Transverse colon (tissue), 4 donors: ENCODE measurements at regions not wholly inside any gene's neighbourhood (a gene's known extent, or its start where the extent isn't known, plus 50 kb on each side); places are given as distances from the start of the nearest gene placed in this dataset.

Experiments
- DNase-seq: peaks from one replicate; pipeline ENCODE4 v3.0.0-alpha.2; 2019
- H3K27ac ChIP-seq, 4 donors: fragments of 200-600 bp; sonication (generic); 2 replicates each; pipeline ENCODE4 v1.5.1; 2016 to 2018; ENCODE audit warnings: inconsistent platforms in 4 of 4
- H3K27me3 ChIP-seq: fragments of 200-600 bp; sonication (generic); 2 replicates; pipeline ENCODE4 v1.5.1; 2017; ENCODE audit warnings: inconsistent platforms
- H3K36me3 ChIP-seq, 4 donors: fragments of 200-600 bp; sonication (generic); 2 replicates each; pipeline ENCODE4 v1.5.1; 2017 to 2019; ENCODE audit warnings: inconsistent platforms in 4 of 4
- H3K4me1 ChIP-seq, 4 donors: fragments of 200-600 bp; sonication (generic); 2 replicates each; pipeline ENCODE4 v1.5.1; 2017 to 2020; ENCODE audit warnings: inconsistent platforms in 4 of 4
- H3K4me3 ChIP-seq, 4 donors: fragments of 200-600 bp; sonication (generic); 1 replicate in 1 of 4; 2 replicates in 3 of 4; pipeline versions ENCODE4 v1.5.1 to v1.6.1; 2017 to 2019; ENCODE audit warnings: inconsistent platforms in 4 of 4
- H3K9me3 ChIP-seq, 2 donors: fragments of 200-600 bp; sonication (generic); 2 replicates each; pipeline ENCODE4 v1.5.1; 2017 to 2019; ENCODE audit warnings: inconsistent platforms in 2 of 2
- CTCF ChIP-seq, 5 experiments: fragments of 200-600 bp in 3 of 5; fragments of 450-650 bp in 2 of 5; sonication (generic) in 3 of 5; IDR thresholded peaks; 1 replicate in 2 of 5; 2 replicates in 3 of 5; pipeline ENCODE4 v1.5.1; 2016 to 2017; ENCODE audit warnings: antibody characterized with exemption in 5 of 5, inconsistent platforms in 3 of 5, mild to moderate bottlenecking in 2 of 5, moderate library complexity in 1 of 5
- EP300 ChIP-seq: sonication (generic); formaldehyde crosslinking; IDR thresholded peaks from one replicate; pipeline ENCODE4 v1.6.1; 2017; ENCODE audit warnings: antibody characterized with exemption, low read depth
- POLR2A ChIP-seq: fragments of 450-650 bp; IDR thresholded peaks from one replicate; pipeline ENCODE4 v1.6.1; 2016; ENCODE audit warnings: antibody characterized with exemption, mild to moderate bottlenecking, moderate library complexity
- POLR2AphosphoS5 ChIP-seq, 3 donors: sonication (generic); formaldehyde crosslinking; IDR thresholded peaks; one replicate each; pipeline ENCODE4 v1.6.1; 2016; ENCODE audit warnings: antibody characterized with exemption in 3 of 3
- WGBS, 2 donors: methylation state at CpG; one replicate each; pipeline ENCODE4 v1.1.5; 2018; ENCODE audit warnings: low coverage in 1 of 2; 5-methylcytosine and 5-hydroxymethylcytosine counted together
- in situ Hi-C, 4 donors: fragments of 200-750 bp; cut with MboI; loops; one replicate each; pipeline versions ENCODE4 v1.15.0 to v1.15.1; 2017; ENCODE audit warnings: low sequenced_read_pairs in 3 of 4, low pct_ligation_motif_present in 1 of 4, low pct_unique_long_range_greater_than_20kb in 1 of 4
- intact Hi-C: fragments of 100-400 bp; cut with DNase I; formaldehyde crosslinking; loops from one replicate; pipeline ENCODE4 v1.15.1; 2023; ENCODE audit warnings: low total_unique reads

GRCh38 chr7:110587294-110587693 is 503.6 kb upstream of the LRRN3 start:
- H3K36me3 ChIP-seq: no peaks in the 10 kb centered on the region
- in situ Hi-C loops (no loop called here), intact Hi-C loops (no loop called here)
- TF ChIP-seq CTCF (IDR thresholded peaks at IDR 0.05): no peak
- no peak for TF ChIP-seq EP300
- TF ChIP-seq POLR2AphosphoS5 (IDR thresholded peaks at IDR 0.05): no peak
- no peak for TF ChIP-seq POLR2A
- no peak for DNase-seq
- H3K27ac ChIP-seq: no peak overlapping the region
- no peaks in the 10 kb centered on the region for H3K9me3 ChIP-seq
- H3K4me1 ChIP-seq: no peaks in the 10 kb centered on the region
- H3K4me3 ChIP-seq: no peak overlapping the region
- no peaks in the 10 kb centered on the region for H3K27me3 ChIP-seq

DNA sequence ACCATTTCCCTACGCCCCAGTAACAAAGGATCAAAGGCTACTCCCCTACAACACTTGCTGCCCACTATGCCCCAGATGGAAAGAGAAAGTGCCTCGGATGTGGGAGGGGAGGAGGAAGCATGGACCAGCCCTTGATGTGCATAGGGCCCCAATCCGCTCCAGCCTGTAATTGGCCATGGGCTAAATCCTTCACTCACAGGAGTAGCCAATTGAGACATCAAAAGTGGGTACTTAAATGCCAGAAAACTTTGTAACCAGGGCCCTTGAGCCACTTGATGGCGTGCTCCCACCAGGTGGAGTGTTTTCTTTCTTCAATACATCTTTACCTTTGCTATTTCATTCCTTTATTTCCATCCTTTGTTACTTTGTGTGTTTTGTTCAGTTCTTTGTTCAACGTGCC is 500.5 kb upstream of the LRRN3 start:
- DNase-seq: no peak
- H3K36me3 ChIP-seq: no peaks in the 10 kb centered on the region
- WGBS, 2 donors: 86 to 95% methylated on average over 4 to 5 of the region's 5 CpGs
- intact Hi-C loops (no loop called here), in situ Hi-C loops (no loop called here)
- TF ChIP-seq POLR2AphosphoS5 (IDR thresholded peaks at IDR 0.05): no peak
- TF ChIP-seq CTCF (IDR thresholded peaks at IDR 0.05): no peak
- TF ChIP-seq POLR2A: no peak
- no peak for TF ChIP-seq EP300
- no peaks in the 10 kb centered on the region for H3K4me1 ChIP-seq
- no peak overlapping the region for H3K27ac ChIP-seq
- no peaks in the 10 kb centered on the region for H3K27me3 ChIP-seq
- H3K4me3 ChIP-seq: no peak overlapping the region
- H3K9me3 ChIP-seq: no peaks in the 10 kb centered on the region

DNA sequence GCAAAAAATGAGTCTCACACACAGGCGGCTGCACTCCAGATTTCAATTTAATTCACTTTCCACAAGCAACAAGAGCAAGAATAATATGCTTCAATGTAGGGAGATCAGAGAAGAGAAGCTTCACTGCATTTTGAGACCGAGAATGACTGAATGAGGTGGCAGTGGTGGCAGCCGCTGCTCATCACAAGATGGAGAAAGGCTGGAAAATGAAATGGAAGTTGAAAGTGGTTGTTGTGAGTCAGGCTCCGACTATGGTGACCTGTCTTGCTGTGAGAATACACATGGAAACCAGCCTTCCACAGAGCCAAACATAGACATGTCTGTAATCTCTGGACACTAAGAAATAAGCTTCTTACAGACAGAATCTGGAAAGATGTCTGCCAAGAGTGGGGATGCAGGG is 499.6 kb upstream of the LRRN3 start:
- no peak overlapping the region for H3K27ac ChIP-seq
- H3K4me3 ChIP-seq: no peak overlapping the region
- intact Hi-C loops: no loop called here
- H3K36me3 ChIP-seq: no peaks in the 10 kb centered on the region
- in situ Hi-C loops: no loop called here
- no peak for DNase-seq
- H3K9me3 ChIP-seq: no peaks in the 10 kb centered on the region
- 50 to 71% methylated on average over 1 to 4 of the region's 4 CpGs for WGBS, 2 donors
- TF ChIP-seq CTCF (IDR thresholded peaks at IDR 0.05) (no peak), POLR2A (no peak), EP300 (no peak), POLR2AphosphoS5 (IDR thresholded peaks at IDR 0.05) (no peak)
- no peaks in the 10 kb centered on the region for H3K4me1 ChIP-seq
- H3K27me3 ChIP-seq: no peaks in the 10 kb centered on the region

DNA sequence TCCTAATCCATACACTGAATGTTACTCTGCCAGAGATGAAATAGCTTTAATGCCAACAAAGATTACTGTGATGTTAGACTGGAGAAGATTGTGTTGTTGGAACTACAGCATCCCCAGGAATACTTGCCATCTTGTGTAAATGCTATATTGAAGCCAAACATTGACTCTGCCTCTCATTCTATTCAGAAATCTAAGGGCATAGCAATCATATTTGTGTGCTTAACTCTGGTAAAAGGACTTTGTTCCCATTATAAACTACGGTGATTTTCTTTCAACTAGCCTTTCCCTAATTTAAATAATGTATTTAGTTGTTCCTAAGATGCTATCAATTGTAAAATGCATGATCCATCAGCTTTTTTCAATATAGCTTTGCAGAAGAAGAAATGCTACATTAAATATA is 498.4 kb upstream of the LRRN3 start:
- H3K9me3 ChIP-seq: no peaks in the 10 kb centered on the region
- no peaks in the 10 kb centered on the region for H3K27me3 ChIP-seq
- no peaks in the 10 kb centered on the region for H3K36me3 ChIP-seq
- H3K4me1 ChIP-seq: no peaks in the 10 kb centered on the region
- TF ChIP-seq CTCF (IDR thresholded peaks at IDR 0.05) (no peak), POLR2A (no peak), EP300 (no peak), POLR2AphosphoS5 (IDR thresholded peaks at IDR 0.05) (no peak)
- no peak overlapping the region for H3K4me3 ChIP-seq
- H3K27ac ChIP-seq: no peak overlapping the region
- in situ Hi-C loops (no loop called here), intact Hi-C loops (no loop called here)
- WGBS, 2 donors: 27 to 28% methylated on average over 1 of the region's 1 CpG
- no peak for DNase-seq
